ENCODE measurements at regions not wholly inside any gene's neighbourhood (a gene's known extent, or its start where the extent isn't known, plus 50 kb on each side); places are given as distances from the start of the nearest gene placed in this dataset.

- no peak for TF ChIP-seq CTCF (IDR thresholded peaks at IDR 0.05)
- no peak for TF ChIP-seq ZFX (IDR thresholded peaks at IDR 0.05; ENCODE audit: borderline replicate concordance)
These were observed 166.9 kb upstream of the MPDZ start for GRCh38 chr9:13446286-13446937.
